GM12878 (cell line): ENCODE measurements at regions not wholly inside any gene's neighbourhood (a gene's known extent, or its start where the extent isn't known, plus 50 kb on each side); places are given as distances from the start of the nearest gene placed in this dataset.

Source experiments
- ATAC-seq: fragments of 200-7000 bp; cut with Tn5 transposase; 3 replicates; pipeline ENCODE4 v1.9.1; 2020; ENCODE audit warnings: mild to moderate bottlenecking, moderate library complexity
- BruUV-seq: library from RNA; stranded (reverse); fragments of 400-500 nt; replicated peaks from 2 replicates; lab custom pipeline; 2021; lab: Mats Ljungman, UMichigan
- CTCF ChIA-PET: fragments of 300-600 bp; sonication (Branson Sonifier 250); formaldehyde crosslinking; extraction: SDS; loops from one replicate; lab custom pipeline; 2021; ENCODE audit warnings: inconsistent platforms; lab: Yijun Ruan, JAX
- POLR2A ChIA-PET: fragments of 350-600 bp; formaldehyde crosslinking; extraction: SDS; loops from one replicate; lab custom pipeline; 2021; ENCODE audit warnings: inconsistent platforms; lab: Charles Lee
- RAD21 ChIA-PET: fragments of 300-600 bp; sonication (Branson Sonifier 250); formaldehyde crosslinking; loops from one replicate; lab custom pipeline; 2023; ENCODE audit warnings: antibody characterized with exemption; ENCODE audit not compliant: unreplicated experiment; lab: Charles Lee
- SMC1A ChIA-PET: fragments of 300-600 bp; sonication (Branson Sonifier 250); formaldehyde crosslinking; loops from one replicate; lab custom pipeline; 2023; ENCODE audit not compliant: unreplicated experiment, uncharacterized antibody; lab: Charles Lee
- DNase-seq: peaks from one replicate; pipeline ENCODE4 v3.0.0-alpha.2; 2011; ENCODE audit warnings: low read depth, low spot score
- FAIRE-seq: peaks from 3 replicates; lab custom pipeline; 2011; peaks lifted over from hg19 to GRCh38; lab: Jason Lieb, UNC
- H2AFZ ChIP-seq: 2 replicates; pipeline ENCODE4 v1.6.0; 2011; ENCODE audit warnings: low read depth, low read length, control low read depth; ENCODE audit not compliant: control insufficient read depth
- H3K27ac ChIP-seq: 2 replicates; pipeline ENCODE4 v1.5.1; 2011; ENCODE audit warnings: control low read depth; ENCODE audit not compliant: control insufficient read depth, insufficient read depth
- H3K27me3 ChIP-seq, 2 experiments: replicated peaks in 1 of 2; 2 replicates each; pipeline versions ENCODE4 v1.6.0 to v1.6.1; 2011; ENCODE audit warnings: low read length in 1 of 2; ENCODE audit not compliant: control insufficient read depth in 2 of 2, insufficient read depth in 2 of 2
- H3K36me3 ChIP-seq, 2 experiments: 2 replicates each; pipeline ENCODE4 v1.5.1; 2011; ENCODE audit warnings: low read length in 1 of 2; ENCODE audit not compliant: control insufficient read depth in 2 of 2, insufficient read depth in 2 of 2
- H3K4me1 ChIP-seq: 2 replicates; pipeline ENCODE4 v1.6.1; 2011; ENCODE audit warnings: mild to moderate bottlenecking, low read length, moderate library complexity, mixed read lengths; ENCODE audit not compliant: control insufficient read depth, insufficient read depth
- H3K4me2 ChIP-seq: 2 replicates; pipeline ENCODE4 v1.6.0; 2011; ENCODE audit warnings: control low read depth; ENCODE audit not compliant: control insufficient read depth, insufficient read depth
- H3K4me3 ChIP-seq: fragments of 200-600 bp; sonication (generic); 2 replicates; pipeline ENCODE4 v1.5.1; 2016
- H3K79me2 ChIP-seq: 2 replicates; pipeline ENCODE4 v1.6.0; 2011; ENCODE audit warnings: low read length; ENCODE audit not compliant: control insufficient read depth, insufficient read depth
- H3K9ac ChIP-seq: 2 replicates; pipeline ENCODE4 v1.8.0; 2011; ENCODE audit warnings: low read length, control low read depth, mixed read lengths; ENCODE audit not compliant: control insufficient read depth, insufficient read depth
- H3K9me3 ChIP-seq: replicated peaks from 3 replicates; pipeline ENCODE4 v1.5.1; 2011; ENCODE audit warnings: mild to moderate bottlenecking, low read length; ENCODE audit not compliant: control insufficient read depth, insufficient read depth
- H4K20me1 ChIP-seq: 2 replicates; pipeline ENCODE4 v1.6.0; 2011; ENCODE audit not compliant: control insufficient read depth, insufficient read depth
- ATF7 ChIP-seq: fragments of 450-650 bp; IDR thresholded peaks from 2 replicates; pipeline ENCODE4 v1.6.1; 2016; ENCODE audit warnings: low read depth, mild to moderate bottlenecking
- CEBPB ChIP-seq, 2 experiments: fragments of 150-350 bp in 1 of 2; IDR thresholded peaks; 2 replicates each; pipeline ENCODE4 v1.6.1; 2012 to 2014; ENCODE audit warnings: low read depth in 2 of 2, low read length in 2 of 2, borderline replicate concordance in 1 of 2, inconsistent platforms in 1 of 2
- DPF2 ChIP-seq: fragments of 450-650 bp; IDR thresholded peaks from 2 replicates; pipeline ENCODE4 v1.6.1; 2017; ENCODE audit warnings: mild to moderate bottlenecking
- EGR1 ChIP-seq, 2 experiments: IDR thresholded peaks; 1 replicate in 1 of 2; 2 replicates in 1 of 2; pipeline ENCODE4 v1.6.1; 2011 to 2012; ENCODE audit warnings: low read depth in 2 of 2, low read length in 2 of 2, borderline replicate concordance in 1 of 2, mild to moderate bottlenecking in 1 of 2, moderate library complexity in 1 of 2
- KAT2A ChIP-seq: conservative IDR thresholded peaks from 2 replicates; pipeline ENCODE4 v1.6.1; 2011; ENCODE audit warnings: low read depth, low read length; ENCODE audit not compliant: control insufficient read depth
- NFXL1 ChIP-seq: fragments of 450-650 bp; IDR thresholded peaks from 2 replicates; pipeline ENCODE4 v1.6.1; 2017; ENCODE audit warnings: antibody characterized with exemption, mild to moderate bottlenecking, borderline replicate concordance
- NFYA ChIP-seq: IDR thresholded peaks from 2 replicates; pipeline ENCODE4 v1.6.1; 2011; ENCODE audit warnings: low read depth, mild to moderate bottlenecking, low read length, improper control_type of control experiment, borderline replicate concordance
- NR2C2 ChIP-seq: IDR thresholded peaks from 2 replicates; pipeline ENCODE4 v1.6.1; 2011; ENCODE audit warnings: borderline replicate concordance, low read depth; ENCODE audit not compliant: control insufficient read depth, insufficient read length
- PAX5 ChIP-seq: IDR thresholded peaks from 2 replicates; pipeline ENCODE4 v1.6.1; 2011; ENCODE audit warnings: low read depth, low read length, borderline replicate concordance
- RB1 ChIP-seq: fragments of 450-650 bp; formaldehyde crosslinking; IDR thresholded peaks from 2 replicates; pipeline ENCODE4 v1.6.1; 2017; ENCODE audit warnings: mild to moderate bottlenecking, borderline replicate concordance
- ZNF217 ChIP-seq: fragments of 450-650 bp; IDR thresholded peaks from 2 replicates; pipeline ENCODE4 v1.6.1; 2017; ENCODE audit warnings: antibody characterized with exemption, mild to moderate bottlenecking
- WGBS: methylation state at CpG from one replicate; pipeline ENCODE4 v1.1.6; 2016; ENCODE audit warnings: low lambda C conversion rate; ENCODE audit not compliant: insufficient replicate concordance, insufficient coverage; ENCODE audit errors: missing lambda C conversion rate; 5-methylcytosine and 5-hydroxymethylcytosine counted together
- in situ Hi-C: fragments of 300-500 bp; cut with MboI; formaldehyde crosslinking; loops from 9 replicates; pipeline ENCODE4 v1.14.3; 2018; ENCODE audit warnings: mixed read lengths
- intact Hi-C: fragments of 100-400 bp; cut with micrococcal nuclease; formaldehyde crosslinking; loops from one replicate; pipeline ENCODE4 v1.14.2; 2022; ENCODE audit not compliant: unreplicated experiment
- TF ChIP-seq, protein P1 (sequence below): fragments of 150-350 bp; IDR thresholded peaks from 2 replicates; pipeline ENCODE4 v1.6.1; 2014; ENCODE audit warnings: mild to moderate bottlenecking, low read depth, low read length

DNA sequence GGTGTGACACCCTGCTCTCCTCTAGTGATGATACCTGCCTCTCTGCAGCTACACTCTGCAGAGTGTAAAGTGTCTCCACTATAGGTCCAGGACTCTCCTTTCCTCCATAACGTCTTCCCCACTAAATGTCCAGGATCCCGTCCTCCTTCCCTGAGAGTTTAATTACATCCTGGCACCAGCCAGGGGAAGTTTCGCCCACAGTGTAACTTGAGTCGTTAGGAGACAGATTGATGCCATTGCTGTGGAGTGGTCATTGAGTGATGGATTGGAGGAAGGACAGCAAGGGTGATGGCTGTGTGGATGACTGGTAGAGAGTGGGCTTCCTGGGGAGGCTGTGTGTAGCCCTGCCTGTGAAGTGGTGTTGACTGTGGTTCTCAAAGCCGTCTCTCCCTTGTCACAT, 84.0 kb upstream of the TMEM132D start:
- 21% methylated on average over 5 of the region's 5 CpGs for WGBS
- Histone ChIP-seq H3K4me3 (no peak overlapping the region), H3K79me2 (no peaks in the 10 kb centered on the region), H3K4me2 (no peak overlapping the region), H3K36me3 (no peaks in the 10 kb centered on the region), H3K27ac (no peak overlapping the region)
- ChIA-PET SMC1A (no interaction called here), CTCF (interaction anchor here (1.1 kb wide), 1 partner anchor 26 kb away, joined by 3 read pairs; no protein-coding TSS in a partner anchor)
- DNase-seq: no peak
- intact Hi-C loops: no loop called here
- in situ Hi-C loops: no loop called here
- no peak for TF ChIP-seq NFXL1
- TF ChIP-seq PAX5: no peak
- no peak for TF ChIP-seq ZNF217
- TF ChIP-seq ATF7: no peak
- TF ChIP-seq, all 136 proteins: peak for 0
- RAD21 ChIA-PET: no interaction called here
- FAIRE-seq (no peak), ATAC-seq (no peak)
- Histone ChIP-seq H2AFZ (no peak overlapping the region), H3K9me3 (no peaks in the 10 kb centered on the region), H3K27me3 (no peaks in the 10 kb centered on the region), H3K4me1 (no peaks in the 10 kb centered on the region), H3K9ac (no peak overlapping the region), H4K20me1 (no peaks in the 10 kb centered on the region)
- no TSS peak for BruUV-seq
- POLR2A ChIA-PET: no interaction called here

DNA sequence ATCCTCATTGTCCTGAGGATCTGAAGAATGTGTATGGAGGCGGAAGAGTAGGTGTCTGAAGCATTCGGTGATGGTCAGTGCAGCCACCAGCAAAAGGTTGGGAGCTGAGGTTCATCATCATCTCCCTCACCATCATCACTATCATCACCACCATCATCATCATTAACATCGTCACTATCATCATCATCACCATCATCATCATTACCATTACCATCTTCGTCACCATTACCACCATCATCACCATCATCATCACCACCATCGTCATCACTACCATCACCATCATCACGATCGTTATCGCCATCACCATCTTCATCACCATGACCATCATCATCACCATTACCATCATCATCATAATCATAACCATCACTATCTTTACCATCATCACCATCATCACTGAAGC, 90.8 kb upstream of the TMEM132D start:
- no peak for DNase-seq
- no peak overlapping the region for H3K9ac ChIP-seq
- WGBS: 24% methylated on average over 8 of the region's 8 CpGs
- no peaks in the 10 kb centered on the region for H3K4me1 ChIP-seq
- SMC1A ChIA-PET: no interaction called here
- RAD21 ChIA-PET: no interaction called here
- no peak overlapping the region for H3K4me2 ChIP-seq
- no peak overlapping the region for H3K4me3 ChIP-seq
- no peak overlapping the region for H3K27ac ChIP-seq
- in situ Hi-C loops: no loop called here
- TF ChIP-seq KAT2A (no peak), RB1 (no peak), DPF2 (no peak), EGR1 (IDR thresholded peaks at IDR 0.05; ENCODE audit: borderline replicate concordance in 1 of 2, low read depth in 2 of 2, low read length in 2 of 2) (no peak), CEBPB (IDR thresholded peaks at IDR 0.05; ENCODE audit: borderline replicate concordance in 1 of 2, low read depth in 2 of 2, low read length in 2 of 2) (no peak), NR2C2 (no peak), NFYA (no peak)
- TF ChIP-seq, protein P1, sequence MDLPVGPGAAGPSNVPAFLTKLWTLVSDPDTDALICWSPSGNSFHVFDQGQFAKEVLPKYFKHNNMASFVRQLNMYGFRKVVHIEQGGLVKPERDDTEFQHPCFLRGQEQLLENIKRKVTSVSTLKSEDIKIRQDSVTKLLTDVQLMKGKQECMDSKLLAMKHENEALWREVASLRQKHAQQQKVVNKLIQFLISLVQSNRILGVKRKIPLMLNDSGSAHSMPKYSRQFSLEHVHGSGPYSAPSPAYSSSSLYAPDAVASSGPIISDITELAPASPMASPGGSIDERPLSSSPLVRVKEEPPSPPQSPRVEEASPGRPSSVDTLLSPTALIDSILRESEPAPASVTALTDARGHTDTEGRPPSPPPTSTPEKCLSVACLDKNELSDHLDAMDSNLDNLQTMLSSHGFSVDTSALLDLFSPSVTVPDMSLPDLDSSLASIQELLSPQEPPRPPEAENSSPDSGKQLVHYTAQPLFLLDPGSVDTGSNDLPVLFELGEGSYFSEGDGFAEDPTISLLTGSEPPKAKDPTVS: no peak
- H3K27me3 ChIP-seq: no peaks in the 10 kb centered on the region
- no peak overlapping the region for H2AFZ ChIP-seq
- ATAC-seq: no peak
- H4K20me1 ChIP-seq: no peaks in the 10 kb centered on the region
- no peaks in the 10 kb centered on the region for H3K36me3 ChIP-seq
- POLR2A ChIA-PET: no interaction called here
- BruUV-seq: no TSS peak
- H3K79me2 ChIP-seq: no peaks in the 10 kb centered on the region
- no peak for FAIRE-seq
- no peaks in the 10 kb centered on the region for H3K9me3 ChIP-seq
- CTCF ChIA-PET: no interaction called here
- intact Hi-C loops: no loop called here
